OCI-LY1 (cell line): ENCODE measurements at regions not wholly inside any gene's neighbourhood (a gene's known extent, or its start where the extent isn't known, plus 50 kb on each side); places are given as distances from the start of the nearest gene placed in this dataset.

ENCODE experiments used
- EZH2 ChIP-seq: fragments of 200-600 bp; sonication (generic), shearing (Covaris generic); IDR thresholded peaks from 2 replicates; pipeline ENCODE4 v1.8.0; 2017; ENCODE audit warnings: borderline replicate concordance, mixed run types, mild to moderate bottlenecking, antibody characterized with exemption, low read length, moderate library complexity, mixed read lengths
- TF ChIP-seq, protein P1 (sequence below): fragments of 200-600 bp; sonication (generic), shearing (Covaris generic); IDR thresholded peaks from 2 replicates; pipeline ENCODE4 v1.5.1; 2017; ENCODE audit warnings: mild to moderate bottlenecking, antibody characterized with exemption, low read length, moderate library complexity, mixed read lengths

DNA sequence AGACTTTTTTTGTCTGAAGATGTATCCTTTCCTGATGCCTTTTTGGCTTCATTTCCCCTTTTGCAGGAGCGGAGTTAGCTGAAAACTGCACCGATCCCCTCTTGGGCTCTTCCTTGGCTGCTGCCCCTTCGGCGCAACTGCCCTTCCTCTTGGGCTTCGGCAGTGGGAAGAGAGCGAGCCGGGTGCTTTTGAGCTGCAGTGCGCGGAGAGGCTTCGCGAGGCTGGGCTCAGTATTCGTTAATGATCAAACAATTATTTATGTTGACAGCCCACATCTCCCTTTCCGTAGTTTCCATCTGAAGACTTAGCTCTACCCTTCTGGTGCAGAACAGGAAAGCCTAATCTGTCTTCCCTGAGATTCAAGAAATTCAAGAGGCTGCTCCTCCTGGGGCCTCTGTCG lies 170.8 kb downstream of the CSNK2A3 start:
- no peak for TF ChIP-seq EZH2
- TF ChIP-seq, protein P1, sequence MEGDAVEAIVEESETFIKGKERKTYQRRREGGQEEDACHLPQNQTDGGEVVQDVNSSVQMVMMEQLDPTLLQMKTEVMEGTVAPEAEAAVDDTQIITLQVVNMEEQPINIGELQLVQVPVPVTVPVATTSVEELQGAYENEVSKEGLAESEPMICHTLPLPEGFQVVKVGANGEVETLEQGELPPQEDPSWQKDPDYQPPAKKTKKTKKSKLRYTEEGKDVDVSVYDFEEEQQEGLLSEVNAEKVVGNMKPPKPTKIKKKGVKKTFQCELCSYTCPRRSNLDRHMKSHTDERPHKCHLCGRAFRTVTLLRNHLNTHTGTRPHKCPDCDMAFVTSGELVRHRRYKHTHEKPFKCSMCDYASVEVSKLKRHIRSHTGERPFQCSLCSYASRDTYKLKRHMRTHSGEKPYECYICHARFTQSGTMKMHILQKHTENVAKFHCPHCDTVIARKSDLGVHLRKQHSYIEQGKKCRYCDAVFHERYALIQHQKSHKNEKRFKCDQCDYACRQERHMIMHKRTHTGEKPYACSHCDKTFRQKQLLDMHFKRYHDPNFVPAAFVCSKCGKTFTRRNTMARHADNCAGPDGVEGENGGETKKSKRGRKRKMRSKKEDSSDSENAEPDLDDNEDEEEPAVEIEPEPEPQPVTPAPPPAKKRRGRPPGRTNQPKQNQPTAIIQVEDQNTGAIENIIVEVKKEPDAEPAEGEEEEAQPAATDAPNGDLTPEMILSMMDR, result no peak
